GM12892 (cell line): ENCODE measurements at regions not wholly inside any gene's neighbourhood (a gene's known extent, or its start where the extent isn't known, plus 50 kb on each side); places are given as distances from the start of the nearest gene placed in this dataset.

Source experiments
- POLR2AphosphoS5 ChIP-seq: IDR thresholded peaks from 2 replicates; pipeline ENCODE4 v1.6.1; 2011; ENCODE audit warnings: low read depth, low read length, control low read depth
- TAF1 ChIP-seq: IDR thresholded peaks from 2 replicates; pipeline ENCODE4 v1.6.1; 2011; ENCODE audit warnings: low read depth, mild to moderate bottlenecking, control low read depth, low read length, borderline replicate concordance

DNA sequence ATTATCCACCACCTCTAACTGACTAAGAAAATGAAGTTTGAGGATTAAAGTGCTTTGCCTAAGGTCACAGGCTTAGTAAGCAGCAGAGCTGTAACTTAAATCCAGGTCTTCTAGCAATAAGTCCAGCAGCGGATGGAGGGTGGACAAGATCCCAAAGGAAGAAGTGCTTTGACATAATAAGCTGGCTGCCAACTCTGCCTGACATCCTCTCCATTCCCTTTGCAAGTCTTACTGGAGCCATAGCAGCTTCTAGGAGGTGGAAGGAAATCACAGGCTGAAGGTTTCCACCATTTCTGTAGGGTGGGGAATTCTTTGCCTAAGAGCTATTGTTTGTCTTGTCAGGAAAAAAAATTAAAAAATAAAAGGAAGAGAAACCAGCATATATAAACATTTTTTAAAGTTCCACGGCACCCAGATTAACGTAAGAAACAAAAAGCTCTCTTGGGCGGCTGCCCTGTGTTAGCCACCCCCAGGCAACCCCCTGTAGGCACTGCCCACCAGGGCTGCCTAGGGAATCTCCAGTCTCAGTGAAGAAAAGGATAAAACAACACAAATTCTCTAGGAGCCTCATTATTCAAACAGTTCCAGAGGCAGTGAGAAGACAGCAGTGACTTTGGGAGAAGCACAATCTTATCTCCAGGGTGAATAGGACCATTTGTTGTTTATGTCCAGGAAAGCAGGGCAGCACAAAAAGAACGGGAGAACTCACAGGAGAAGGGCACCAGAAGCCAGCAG lies 380.8 kb upstream of the CADM1 start:
- TF ChIP-seq POLR2AphosphoS5 (no peak), TAF1 (no peak)
